Chondrocyte (in vitro differentiated cells): ENCODE measurements at regions not wholly inside any gene's neighbourhood (a gene's known extent, or its start where the extent isn't known, plus 50 kb on each side); places are given as distances from the start of the nearest gene placed in this dataset.
A peak's percentile ranks its signal among the peaks of the same experiment; 100 is the strongest.

Source experiments
- DNase-seq: peaks from one replicate; pipeline ENCODE4 v3.0.0; 2021; ENCODE audit warnings: mixed read lengths, low spot score
- H3K27ac Mint-ChIP-seq: one replicate; pipeline ENCODE4 v1.8.0; 2021; ENCODE audit warnings: mild to moderate bottlenecking, moderate library complexity, mixed read lengths; ENCODE audit not compliant: unreplicated experiment
- H3K27me3 Mint-ChIP-seq: 2 replicates; pipeline ENCODE4 v1.8.0; 2021; ENCODE audit warnings: low read depth, mixed read lengths
- H3K36me3 Mint-ChIP-seq: 2 replicates; pipeline ENCODE4 v1.8.0; 2021; ENCODE audit warnings: low read depth, mixed read lengths
- H3K4me1 Mint-ChIP-seq: 2 replicates; pipeline ENCODE4 v1.8.0; 2021; ENCODE audit warnings: low read depth, mild to moderate bottlenecking, mixed read lengths
- H3K4me3 Mint-ChIP-seq: one replicate; pipeline ENCODE4 v1.8.0; 2021; ENCODE audit warnings: mild to moderate bottlenecking, moderate library complexity, mixed read lengths; ENCODE audit not compliant: unreplicated experiment
- H3K9me3 Mint-ChIP-seq: 2 replicates; pipeline ENCODE4 v1.8.0; 2021; ENCODE audit warnings: low read depth, mixed read lengths
- CTCF ChIP-seq: fragments of 200-600 bp; sonication (generic); IDR thresholded peaks from 2 replicates; pipeline ENCODE4 v1.5.0; 2021; ENCODE audit warnings: antibody characterized with exemption, mild to moderate bottlenecking, moderate library complexity

- peak overlapping the region; percentile 37 for H3K27ac Mint-ChIP-seq
- TF ChIP-seq CTCF = no peak
- H3K27me3 Mint-ChIP-seq = no peaks in the 10 kb centered on the region
- peaks cover 25% of the 10 kb centered on the region for H3K4me1 Mint-ChIP-seq
- no peaks in the 10 kb centered on the region for H3K36me3 Mint-ChIP-seq
- H3K9me3 Mint-ChIP-seq = peaks cover 4% of the 10 kb centered on the region
- no peak for DNase-seq
- no peak overlapping the region for H3K4me3 Mint-ChIP-seq
These were observed 97.0 kb upstream of the MC4R start for GRCh38 chr18:60469387-60470100.

- TF ChIP-seq CTCF = no peak
- Mint-ChIP-seq H3K4me3 (no peak overlapping the region), H3K4me1 (peaks cover 22% of the 10 kb centered on the region), H3K27ac (no peak overlapping the region), H3K27me3 (no peaks in the 10 kb centered on the region), H3K36me3 (no peaks in the 10 kb centered on the region), H3K9me3 (peaks cover 4% of the 10 kb centered on the region)
- DNase-seq = no peak
These were observed 99.1 kb upstream of the MC4R start for GRCh38 chr18:60471652-60472051.

- no peak overlapping the region for H3K27ac Mint-ChIP-seq
- no peaks in the 10 kb centered on the region for H3K36me3 Mint-ChIP-seq
- peaks cover 5% of the 10 kb centered on the region for H3K9me3 Mint-ChIP-seq
- H3K4me1 Mint-ChIP-seq = peaks cover 9% of the 10 kb centered on the region
- TF ChIP-seq CTCF = no peak
- no peak overlapping the region for H3K4me3 Mint-ChIP-seq
- H3K27me3 Mint-ChIP-seq = peaks cover 2% of the 10 kb centered on the region
- no peak for DNase-seq
These were observed 112.6 kb upstream of the MC4R start for GRCh38 chr18:60485201-60485600.

- DNase-seq = no peak
- H3K27ac Mint-ChIP-seq = no peak overlapping the region
- no peaks in the 10 kb centered on the region for H3K4me1 Mint-ChIP-seq
- H3K27me3 Mint-ChIP-seq = peaks cover 5% of the 10 kb centered on the region
- H3K4me3 Mint-ChIP-seq = no peak overlapping the region
- no peak for TF ChIP-seq CTCF
- H3K9me3 Mint-ChIP-seq = no peaks in the 10 kb centered on the region
- H3K36me3 Mint-ChIP-seq = no peaks in the 10 kb centered on the region
These were observed 120.5 kb upstream of the MC4R start for GRCh38 chr18:60493066-60493465.

- Mint-ChIP-seq H3K36me3 (no peaks in the 10 kb centered on the region), H3K9me3 (no peaks in the 10 kb centered on the region), H3K4me3 (no peak overlapping the region), H3K4me1 (no peaks in the 10 kb centered on the region), H3K27ac (no peak overlapping the region), H3K27me3 (peaks cover 10% of the 10 kb centered on the region)
- no peak for TF ChIP-seq CTCF
- no peak for DNase-seq
These were observed 127.1 kb upstream of the MC4R start for GRCh38 chr18:60499675-60500074.
